HG03095 (cell line): ENCODE measurements at regions not wholly inside any gene's neighbourhood (a gene's known extent, or its start where the extent isn't known, plus 50 kb on each side); places are given as distances from the start of the nearest gene placed in this dataset.

ENCODE experiments used
- ATAC-seq: cut with Tn5 transposase; IDR thresholded peaks from one replicate; pipeline ENCODE4 v1.9.1; 2021; ENCODE audit warnings: moderate library complexity; ENCODE audit not compliant: unreplicated experiment

- ATAC-seq = no peak
Measured at GRCh38 chr13:46948338-46948737, 51.5 kb upstream of the HTR2A start.

- ATAC-seq = no peak
Measured at GRCh38 chr13:46947425-46948191, 50.8 kb upstream of the HTR2A start.
